CD4-positive, alpha-beta T cell treated with Interferon gamma for 1 hour (primary cell): ENCODE measurements at regions not wholly inside any gene's neighbourhood (a gene's known extent, or its start where the extent isn't known, plus 50 kb on each side); places are given as distances from the start of the nearest gene placed in this dataset.

Source experiments
- DNase-seq: peaks from one replicate; pipeline ENCODE4 v3.0.0-alpha.2; 2020

- DNase-seq = no peak
Measured at GRCh38 chr12:107477947-107478610, 207.5 kb upstream of the PWP1 start.

GRCh38 chr12:107478881-107479280 lies 206.7 kb upstream of the PWP1 start:
- no peak for DNase-seq

- DNase-seq = no peak
Measured at GRCh38 chr12:107480836-107481608, 204.6 kb upstream of the PWP1 start.

- DNase-seq = no peak
Measured at GRCh38 chr12:107484230-107484629, 201.4 kb upstream of the PWP1 start.

- DNase-seq = no peak
Measured at GRCh38 chr12:107484941-107485340, 200.7 kb upstream of the PWP1 start.

GRCh38 chr12:107485731-107486130 lies 199.9 kb upstream of the PWP1 start:
- DNase-seq = no peak

GRCh38 chr12:107486140-107486892 lies 199.3 kb upstream of the PWP1 start:
- no peak for DNase-seq

- no peak for DNase-seq
Measured at GRCh38 chr12:107487011-107487680, 198.5 kb upstream of the PWP1 start.

- no peak for DNase-seq
Measured at GRCh38 chr12:107488666-107489065, 196.9 kb upstream of the PWP1 start.

GRCh38 chr12:107490010-107490409 lies 195.6 kb upstream of the PWP1 start:
- no peak for DNase-seq

GRCh38 chr12:107491856-107492255 lies 193.7 kb upstream of the PWP1 start:
- DNase-seq = no peak

- DNase-seq = no peak
Measured at GRCh38 chr12:107492393-107493134, 193.0 kb upstream of the PWP1 start.

- no peak for DNase-seq
Measured at GRCh38 chr12:107493135-107493494, 192.5 kb upstream of the PWP1 start.

- DNase-seq = no peak
Measured at GRCh38 chr12:107493666-107494065, 191.9 kb upstream of the PWP1 start.

GRCh38 chr12:107494331-107494730 lies 191.3 kb upstream of the PWP1 start:
- no peak for DNase-seq

- no peak for DNase-seq
Measured at GRCh38 chr12:107495604-107496003, 190.0 kb upstream of the PWP1 start.

- no peak for DNase-seq
Measured at GRCh38 chr12:107497231-107497630, 188.4 kb upstream of the PWP1 start.

- no peak for DNase-seq
Measured at GRCh38 chr12:107500307-107500706, 185.3 kb upstream of the PWP1 start.

- no peak for DNase-seq
Measured at GRCh38 chr12:107501681-107502080, 183.9 kb upstream of the PWP1 start.

- no peak for DNase-seq
Measured at GRCh38 chr12:107503129-107503855, 182.3 kb upstream of the PWP1 start.
